ENCODE measurements at regions not wholly inside any gene's neighbourhood (a gene's known extent, or its start where the extent isn't known, plus 50 kb on each side); places are given as distances from the start of the nearest gene placed in this dataset.

DNA sequence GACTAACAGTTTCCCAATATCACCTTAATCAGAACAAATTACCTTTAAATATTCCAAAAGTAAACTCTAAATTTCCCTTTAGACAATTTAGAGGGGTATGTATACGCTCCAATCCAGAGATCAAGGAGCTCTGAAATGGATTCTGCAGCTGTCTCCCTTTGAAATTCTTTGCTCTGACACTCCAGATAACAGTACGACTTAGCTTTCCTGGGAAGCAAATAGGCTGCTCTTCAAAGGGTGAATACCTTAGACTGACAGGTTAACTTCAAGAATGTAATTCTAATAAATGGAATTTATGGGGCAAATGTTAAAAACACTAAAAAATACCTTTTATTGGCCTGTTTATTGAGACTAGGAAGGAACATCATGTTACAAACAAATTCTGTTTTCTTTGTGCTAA lies 357.2 kb downstream of the USP25 start:
- Histone ChIP-seq H3K36me3 (no peaks in the 10 kb centered on the region), H3K9me3 (no peaks in the 10 kb centered on the region), H3K4me3 (peak overlapping the region in 1 of 4 donors; percentile 2), H3K27me3 (no peaks in the 10 kb centered on the region), H3K27ac (peak overlapping the region; percentile 35 to 83 (median 51)), H3K4me1 (peaks cover 0 to 22% (median 0%) of the 10 kb centered on the region in 4 donors)
- DNase-seq (ENCODE audit: low spot score in 2 of 2), result no peak
- no peak for TF ChIP-seq CTCF (IDR thresholded peaks at IDR 0.05)
- TF ChIP-seq EP300 (IDR thresholded peaks at IDR 0.05), result no peak
- no peak for TF ChIP-seq POLR2A (IDR thresholded peaks at IDR 0.05)
- 61 to 64% methylated on average over 2 of the region's 2 CpGs for WGBS, 2 donors

GRCh38 chr21:16087523-16087922 lies 357.7 kb downstream of the USP25 start:
- H3K9me3 ChIP-seq, result no peaks in the 10 kb centered on the region
- TF ChIP-seq CTCF (IDR thresholded peaks at IDR 0.05) (no peak), EP300 (IDR thresholded peaks at IDR 0.05) (no peak), POLR2A (IDR thresholded peaks at IDR 0.05) (no peak)
- no peaks in the 10 kb centered on the region for H3K27me3 ChIP-seq
- H3K36me3 ChIP-seq, result no peaks in the 10 kb centered on the region
- 72 to 85% methylated on average over 1 of the region's 1 CpG for WGBS, 2 donors
- H3K27ac ChIP-seq, result peak overlapping the region in 3 of 4 donors; percentile 37 to 83 (median 65)
- DNase-seq (ENCODE audit: low spot score in 2 of 2), result no peak
- peaks cover 0 to 17% (median 0%) of the 10 kb centered on the region in 4 donors for H3K4me1 ChIP-seq
- H3K4me3 ChIP-seq, result no peak overlapping the region

GRCh38 chr21:16088056-16088455 lies 358.3 kb downstream of the USP25 start:
- Histone ChIP-seq H3K4me1 (peaks cover 0 to 12% (median 0%) of the 10 kb centered on the region in 4 donors), H3K36me3 (no peaks in the 10 kb centered on the region), H3K27ac (peak overlapping the region in 2 of 4 donors; percentile 37 to 83), H3K9me3 (no peaks in the 10 kb centered on the region), H3K4me3 (no peak overlapping the region), H3K27me3 (no peaks in the 10 kb centered on the region)
- TF ChIP-seq EP300 (IDR thresholded peaks at IDR 0.05) (no peak), CTCF (IDR thresholded peaks at IDR 0.05) (no peak), POLR2A (IDR thresholded peaks at IDR 0.05) (no peak)
- 49 to 52% methylated on average over 1 of the region's 1 CpG for WGBS, 2 donors
- no peak for DNase-seq (ENCODE audit: low spot score in 2 of 2)

DNA sequence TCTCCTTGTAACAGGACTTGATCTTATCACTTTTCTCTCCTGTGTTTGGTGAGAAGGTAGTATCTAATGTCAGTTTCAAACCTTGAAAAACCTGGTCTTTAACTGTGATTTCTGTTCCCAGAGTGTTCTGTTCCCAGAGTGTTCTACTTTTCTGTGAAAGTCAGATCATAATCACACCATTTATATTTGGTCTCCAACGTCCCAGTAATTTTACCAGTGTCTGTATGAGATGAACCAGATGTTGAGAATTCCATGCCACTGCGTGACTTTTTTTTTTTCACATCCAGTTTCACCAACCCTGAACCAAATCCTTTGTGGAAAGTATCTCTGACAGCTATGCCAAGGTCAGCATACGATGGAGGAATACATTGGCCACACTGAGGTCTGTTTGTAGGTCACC lies 365.2 kb downstream of the USP25 start:
- H3K27ac ChIP-seq, result no peak overlapping the region
- no peak for DNase-seq (ENCODE audit: low spot score in 2 of 2)
- H3K4me1 ChIP-seq, result no peaks in the 10 kb centered on the region
- 86 to 88% methylated on average over 3 of the region's 3 CpGs for WGBS, 2 donors
- TF ChIP-seq EP300 (IDR thresholded peaks at IDR 0.05) (no peak), POLR2A (IDR thresholded peaks at IDR 0.05) (no peak), CTCF (IDR thresholded peaks at IDR 0.05) (no peak)
- H3K27me3 ChIP-seq, result no peaks in the 10 kb centered on the region
- H3K9me3 ChIP-seq, result no peaks in the 10 kb centered on the region
- H3K36me3 ChIP-seq, result no peaks in the 10 kb centered on the region
- H3K4me3 ChIP-seq, result no peak overlapping the region

DNA sequence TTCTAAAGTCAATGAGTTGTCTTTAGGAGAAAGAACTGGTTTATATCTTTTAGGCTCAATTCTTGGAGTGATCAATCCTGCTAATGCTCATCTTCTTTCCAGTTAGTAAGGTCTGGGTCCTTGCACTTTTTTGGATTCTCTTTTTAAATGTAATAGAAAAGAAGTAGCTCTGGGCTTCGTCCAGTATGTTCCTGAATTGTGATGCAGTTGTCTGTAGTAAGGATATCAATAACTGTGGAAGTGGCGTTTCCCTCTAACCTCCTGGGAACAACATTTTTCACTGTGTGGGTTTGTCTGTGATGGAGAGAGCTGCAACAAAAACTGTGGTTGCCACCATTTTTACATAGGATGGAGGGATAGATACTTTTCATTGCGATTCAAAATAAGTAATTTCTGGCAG lies 367.2 kb downstream of the USP25 start:
- no peak for DNase-seq (ENCODE audit: low spot score in 2 of 2)
- H3K4me3 ChIP-seq, result no peak overlapping the region
- no peak for TF ChIP-seq POLR2A (IDR thresholded peaks at IDR 0.05)
- no peaks in the 10 kb centered on the region for H3K9me3 ChIP-seq
- 91 to 94% methylated on average over 3 of the region's 3 CpGs for WGBS, 2 donors
- no peaks in the 10 kb centered on the region for H3K27me3 ChIP-seq
- H3K4me1 ChIP-seq, result no peaks in the 10 kb centered on the region
- no peak overlapping the region for H3K27ac ChIP-seq
- H3K36me3 ChIP-seq, result no peaks in the 10 kb centered on the region

GRCh38 chr21:16102113-16102512 lies 372.3 kb downstream of the USP25 start:
- H3K27ac ChIP-seq, result no peak overlapping the region
- no peak for TF ChIP-seq POLR2A (IDR thresholded peaks at IDR 0.05)
- TF ChIP-seq EP300 (IDR thresholded peaks at IDR 0.05), result no peak
- TF ChIP-seq CTCF (IDR thresholded peaks at IDR 0.05), result no peak
- H3K4me3 ChIP-seq, result no peak overlapping the region
- WGBS, 2 donors, result 73 to 81% methylated on average over 2 of the region's 2 CpGs
- no peaks in the 10 kb centered on the region for H3K9me3 ChIP-seq
- DNase-seq (ENCODE audit: low spot score in 2 of 2), result no peak
- H3K36me3 ChIP-seq, result no peaks in the 10 kb centered on the region
- no peaks in the 10 kb centered on the region for H3K4me1 ChIP-seq
- H3K27me3 ChIP-seq, result no peaks in the 10 kb centered on the region
